CD14-positive monocyte (primary cell): ENCODE measurements at regions not wholly inside any gene's neighbourhood (a gene's known extent, or its start where the extent isn't known, plus 50 kb on each side); places are given as distances from the start of the nearest gene placed in this dataset.

Source experiments
- DNase-seq, 3 donors: peaks; one replicate each; pipeline ENCODE4 v3.0.0-alpha.2; 2011 to 2022
- H2AFZ ChIP-seq: 2 replicates; pipeline ENCODE4 v1.6.0; 2012; ENCODE audit warnings: mild to moderate bottlenecking, low read depth, low read length, inconsistent platforms; ENCODE audit not compliant: insufficient read depth, poor library complexity, severe bottlenecking
- H3K27ac ChIP-seq, 2 donors: 1 replicate in 1 of 2; 2 replicates in 1 of 2; pipeline ENCODE4 v1.5.1; 2012 to 2013; ENCODE audit warnings: low read length in 2 of 2, control low read depth in 1 of 2, inconsistent platforms in 1 of 2, low read depth in 1 of 2, mild to moderate bottlenecking in 1 of 2
- H3K27me3 ChIP-seq, 2 donors: one replicate each; pipeline versions ENCODE4 v1.6.0 to v1.6.1; 2011 to 2013; ENCODE audit warnings: low read length in 2 of 2; ENCODE audit not compliant: control insufficient read depth in 2 of 2, insufficient read depth in 2 of 2
- H3K36me3 ChIP-seq, 2 donors: replicated peaks in 1 of 2; 1 replicate in 1 of 2; 2 replicates in 1 of 2; pipeline versions ENCODE4 v1.5.1 to v1.6.1; 2012 to 2013; ENCODE audit warnings: low read length in 2 of 2, control low read depth in 1 of 2, inconsistent platforms in 1 of 2, mild to moderate bottlenecking in 1 of 2; ENCODE audit not compliant: insufficient read depth in 2 of 2, control insufficient read depth in 1 of 2
- H3K4me1 ChIP-seq, 2 donors: 1 replicate in 1 of 2; 2 replicates in 1 of 2; pipeline versions ENCODE4 v1.5.1 to v1.6.1; 2012 to 2013; ENCODE audit warnings: low read length in 2 of 2, control low read depth in 1 of 2, inconsistent platforms in 1 of 2, mild to moderate bottlenecking in 1 of 2, moderate library complexity in 1 of 2; ENCODE audit not compliant: insufficient read depth in 2 of 2, control insufficient read depth in 1 of 2
- H3K4me2 ChIP-seq: replicated peaks from 2 replicates; pipeline ENCODE3; 2012; ENCODE audit warnings: low read length, moderate library complexity, mild to moderate bottlenecking; ENCODE audit not compliant: poor library complexity, severe bottlenecking; ENCODE audit errors: extremely low read depth
- H3K4me3 ChIP-seq, 3 experiments: fragments of 200-600 bp in 1 of 3; sonication (generic) in 1 of 3; replicated peaks in 1 of 3; 1 replicate in 2 of 3; 2 replicates in 1 of 3; pipeline ENCODE4 v1.5.1; 2011 to 2013; ENCODE audit warnings: low read length in 3 of 3, mild to moderate bottlenecking in 3 of 3, control low read depth in 2 of 3, low read depth in 2 of 3, inconsistent platforms in 1 of 3, moderate library complexity in 1 of 3
- H3K79me2 ChIP-seq: 2 replicates; pipeline ENCODE4 v1.6.0; 2012; ENCODE audit warnings: mild to moderate bottlenecking, control low read depth, inconsistent platforms, low read length, moderate library complexity; ENCODE audit not compliant: insufficient read depth
- H3K9ac ChIP-seq: 2 replicates; pipeline ENCODE4 v1.6.0; 2017; ENCODE audit warnings: low read length, mild to moderate bottlenecking; ENCODE audit not compliant: insufficient read depth, poor library complexity, severe bottlenecking
- H3K9me3 ChIP-seq, 2 donors: replicated peaks in 1 of 2; 1 replicate in 1 of 2; 2 replicates in 1 of 2; pipeline versions ENCODE4 v1.5.1 to v1.6.1; 2012 to 2013; ENCODE audit warnings: low read length in 2 of 2, control low read depth in 1 of 2; ENCODE audit not compliant: control insufficient read depth in 1 of 2, insufficient read depth in 1 of 2
- H4K20me1 ChIP-seq: 2 replicates; pipeline ENCODE4 v1.6.0; 2012; ENCODE audit warnings: mild to moderate bottlenecking, low read length, control low read depth, moderate library complexity; ENCODE audit not compliant: insufficient read depth
- H3K27ac Mint-ChIP-seq, 7 donors: one replicate each; pipeline ENCODE4 v1.8.0; 2020; ENCODE audit warnings: mild to moderate bottlenecking in 7 of 7, mixed read lengths in 7 of 7, moderate library complexity in 6 of 7, inconsistent platforms in 2 of 7
- H3K27me3 Mint-ChIP-seq, 3 donors: one replicate each; pipeline ENCODE4 v1.8.0; 2021 to 2022; ENCODE audit warnings: low read depth in 3 of 3, mild to moderate bottlenecking in 3 of 3, mixed read lengths in 3 of 3, moderate library complexity in 3 of 3, inconsistent platforms in 1 of 3
- H3K36me3 Mint-ChIP-seq, 2 donors: one replicate each; pipeline ENCODE4 v1.8.0; 2020; ENCODE audit warnings: mixed read lengths in 2 of 2, inconsistent platforms in 1 of 2, mild to moderate bottlenecking in 1 of 2
- H3K4me1 Mint-ChIP-seq: one replicate; pipeline ENCODE4 v1.8.0; 2020; ENCODE audit warnings: mild to moderate bottlenecking, mixed read lengths
- H3K4me3 Mint-ChIP-seq, 2 donors: one replicate each; pipeline ENCODE4 v1.8.0; 2020; ENCODE audit warnings: mild to moderate bottlenecking in 2 of 2, mixed read lengths in 2 of 2, moderate library complexity in 1 of 2
- H3K9me3 Mint-ChIP-seq, 7 donors: one replicate each; pipeline ENCODE4 v1.8.0; 2020 to 2022; ENCODE audit warnings: mixed read lengths in 7 of 7, mild to moderate bottlenecking in 6 of 7, moderate library complexity in 6 of 7, inconsistent platforms in 2 of 7
- CTCF ChIP-seq: fragments of 200-600 bp; IDR thresholded peaks from one replicate; pipeline ENCODE4 v1.8.0; 2022; ENCODE audit warnings: antibody characterized with exemption, mild to moderate bottlenecking
- WGBS: methylation state at CpG from one replicate; pipeline ENCODE4 v1.1.5; 2013; ENCODE audit warnings: missing lambda C conversion rate; ENCODE audit not compliant: insufficient coverage; 5-methylcytosine and 5-hydroxymethylcytosine counted together
- intact Hi-C, 2 donors: fragments of 100-400 bp; cut with micrococcal nuclease; formaldehyde crosslinking; loops; one replicate each; pipeline versions ENCODE4 v1.15.0 to v1.15.1; 2023

- no peaks in the 10 kb centered on the region for H4K20me1 ChIP-seq
- Mint-ChIP-seq H3K27me3 (no peaks in the 10 kb centered on the region), H3K27ac (no peak overlapping the region), H3K36me3 (no peaks in the 10 kb centered on the region), H3K9me3 (peaks cover 4 to 22% (median 7%) of the 10 kb centered on the region in 7 donors), H3K4me3 (no peak overlapping the region), H3K4me1 (no peaks in the 10 kb centered on the region)
- no peak for DNase-seq
- no peak overlapping the region for H2AFZ ChIP-seq
- intact Hi-C loops = no loop called here
- no peak overlapping the region for H3K9ac ChIP-seq
- peaks cover 14% of the 10 kb centered on the region in 2 donors for H3K9me3 ChIP-seq
- TF ChIP-seq CTCF = no peak
- no peaks in the 10 kb centered on the region for H3K27me3 ChIP-seq
- no peaks in the 10 kb centered on the region for H3K36me3 ChIP-seq
- H3K79me2 ChIP-seq = no peaks in the 10 kb centered on the region
- no CpG with 5 or more reads among the region's 1 CpG for WGBS
- H3K27ac ChIP-seq = no peak overlapping the region
- H3K4me1 ChIP-seq = no peaks in the 10 kb centered on the region
- no peak overlapping the region for H3K4me2 ChIP-seq
- H3K4me3 ChIP-seq = no peak overlapping the region
Measured at GRCh38 chr4:170938588-170938987, 848.8 kb upstream of the AADAT start.

GRCh38 chr4:170931321-170931720, 841.6 kb upstream of the AADAT start:
- Mint-ChIP-seq H3K4me3 (no peak overlapping the region), H3K27me3 (no peaks in the 10 kb centered on the region), H3K27ac (no peak overlapping the region), H3K36me3 (no peaks in the 10 kb centered on the region), H3K4me1 (no peaks in the 10 kb centered on the region), H3K9me3 (peaks cover 0 to 2% (median 0%) of the 10 kb centered on the region in 7 donors)
- H4K20me1 ChIP-seq = no peaks in the 10 kb centered on the region
- H3K4me1 ChIP-seq = no peaks in the 10 kb centered on the region
- no peak overlapping the region for H2AFZ ChIP-seq
- no peak for DNase-seq
- no peaks in the 10 kb centered on the region for H3K79me2 ChIP-seq
- no peaks in the 10 kb centered on the region for H3K9me3 ChIP-seq
- H3K4me2 ChIP-seq = no peak overlapping the region
- no peaks in the 10 kb centered on the region for H3K27me3 ChIP-seq
- no peak overlapping the region for H3K4me3 ChIP-seq
- intact Hi-C loops = no loop called here
- H3K27ac ChIP-seq = no peak overlapping the region
- no CpG with 5 or more reads among the region's 2 CpGs for WGBS
- no peak for TF ChIP-seq CTCF
- H3K9ac ChIP-seq = no peak overlapping the region
- no peaks in the 10 kb centered on the region for H3K36me3 ChIP-seq
